ENCODE measurements at regions not wholly inside any gene's neighbourhood (a gene's known extent, or its start where the extent isn't known, plus 50 kb on each side); places are given as distances from the start of the nearest gene placed in this dataset.

GRCh38 chr6:170135821-170136471 lies 154.9 kb downstream of the DLL1 start:
- TF ChIP-seq CTCF (IDR thresholded peaks at IDR 0.05; ENCODE audit: low read depth, low read length): no peak
- no peak for TF ChIP-seq POLR2A (IDR thresholded peaks at IDR 0.05; ENCODE audit: extremely low read depth, insufficient read length)
- no peak for TF ChIP-seq MAX (IDR thresholded peaks at IDR 0.05; ENCODE audit: low read depth, low read length)
- no peak for TF ChIP-seq MYC (IDR thresholded peaks at IDR 0.05; ENCODE audit: low read depth, low read length)
